ENCODE measurements at regions not wholly inside any gene's neighbourhood (a gene's known extent, or its start where the extent isn't known, plus 50 kb on each side); places are given as distances from the start of the nearest gene placed in this dataset.

DNA sequence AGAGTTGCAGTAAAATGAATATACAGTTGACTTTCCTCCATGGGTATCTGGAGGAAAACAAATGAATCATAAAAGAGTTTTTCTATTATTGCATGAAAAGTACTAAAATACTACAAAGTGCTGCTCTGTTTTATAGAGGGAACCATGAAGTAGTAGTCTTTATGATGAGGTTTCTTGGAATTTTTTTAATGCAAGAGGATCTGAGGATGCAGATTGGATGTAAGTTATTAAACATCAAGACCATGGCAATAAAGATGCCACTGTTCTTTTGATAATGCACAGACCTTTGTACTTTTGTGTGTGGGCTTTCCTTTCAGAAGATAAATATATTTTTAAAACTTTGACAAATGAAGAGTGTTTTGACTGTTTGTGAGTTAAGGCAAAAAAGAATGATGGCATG is 87.5 kb downstream of the DACT1 start:
- DNase-seq = no peak
- Histone ChIP-seq H3K4me1 (ENCODE audit: insufficient read depth, low read length) (no peaks in the 10 kb centered on the region), H2AFZ (ENCODE audit: low read length) (no peak overlapping the region)

More for the DNA sequence above, 87.5 kb downstream of the DACT1 start:
- TF ChIP-seq, protein P1, sequence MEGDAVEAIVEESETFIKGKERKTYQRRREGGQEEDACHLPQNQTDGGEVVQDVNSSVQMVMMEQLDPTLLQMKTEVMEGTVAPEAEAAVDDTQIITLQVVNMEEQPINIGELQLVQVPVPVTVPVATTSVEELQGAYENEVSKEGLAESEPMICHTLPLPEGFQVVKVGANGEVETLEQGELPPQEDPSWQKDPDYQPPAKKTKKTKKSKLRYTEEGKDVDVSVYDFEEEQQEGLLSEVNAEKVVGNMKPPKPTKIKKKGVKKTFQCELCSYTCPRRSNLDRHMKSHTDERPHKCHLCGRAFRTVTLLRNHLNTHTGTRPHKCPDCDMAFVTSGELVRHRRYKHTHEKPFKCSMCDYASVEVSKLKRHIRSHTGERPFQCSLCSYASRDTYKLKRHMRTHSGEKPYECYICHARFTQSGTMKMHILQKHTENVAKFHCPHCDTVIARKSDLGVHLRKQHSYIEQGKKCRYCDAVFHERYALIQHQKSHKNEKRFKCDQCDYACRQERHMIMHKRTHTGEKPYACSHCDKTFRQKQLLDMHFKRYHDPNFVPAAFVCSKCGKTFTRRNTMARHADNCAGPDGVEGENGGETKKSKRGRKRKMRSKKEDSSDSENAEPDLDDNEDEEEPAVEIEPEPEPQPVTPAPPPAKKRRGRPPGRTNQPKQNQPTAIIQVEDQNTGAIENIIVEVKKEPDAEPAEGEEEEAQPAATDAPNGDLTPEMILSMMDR (conservative IDR thresholded peaks at IDR 0.05) = no peak
- Histone ChIP-seq H3K14ac (ENCODE audit: insufficient read depth, low read length) (no peak overlapping the region), H3K79me2 (ENCODE audit: insufficient read depth, low read length) (no peaks in the 10 kb centered on the region), H3K9ac (ENCODE audit: extremely low read depth, insufficient read length, low read length) (no peak overlapping the region), H3T11ph (ENCODE audit: low read length) (no peak overlapping the region), H3K23me2 (ENCODE audit: insufficient read length, low read depth, low read length, poor library complexity, severe bottlenecking) (no peaks in the 10 kb centered on the region), H3K79me1 (ENCODE audit: insufficient read depth, low read depth, low read length, poor library complexity, severe bottlenecking) (no peaks in the 10 kb centered on the region), H2BK20ac (ENCODE audit: low read depth, low read length, poor library complexity, severe bottlenecking) (no peak overlapping the region), H2AK5ac (ENCODE audit: insufficient read length, low read length) (no peak overlapping the region), H3K27me3 (ENCODE audit: insufficient read depth, low read length) (no peaks in the 10 kb centered on the region), H3K4me2 (ENCODE audit: insufficient read depth, insufficient read length, low read length) (no peak overlapping the region), H2BK12ac (ENCODE audit: insufficient read length, low read depth, low read length) (no peak overlapping the region), H3K18ac (ENCODE audit: insufficient read length, low read depth, low read length) (no peak overlapping the region), H4K8ac (replicated peaks; ENCODE audit: insufficient read length, low read depth, low read length) (no peak overlapping the region), H2BK5ac (ENCODE audit: insufficient read length, low read length) (no peak overlapping the region), H4K91ac (ENCODE audit: insufficient read length, low read depth, low read length) (no peak overlapping the region), H4K20me1 (ENCODE audit: control insufficient read depth, insufficient read depth, insufficient read length) (no peaks in the 10 kb centered on the region), H3K9me3 (ENCODE audit: control insufficient read depth, low read depth, low read length) (no peaks in the 10 kb centered on the region), H2BK120ac (ENCODE audit: low read depth, low read length, poor library complexity, severe bottlenecking) (no peak overlapping the region), H3K23ac (ENCODE audit: insufficient read length, low read depth, low read length) (no peak overlapping the region), H4K5ac (ENCODE audit: insufficient read length, low read depth, low read length) (no peak overlapping the region), H2BK15ac (ENCODE audit: low read depth, low read length) (no peak overlapping the region), H3K4ac (ENCODE audit: low read depth, low read length) (no peak overlapping the region), H3K27ac (ENCODE audit: insufficient read length, low read depth, low read length) (no peak overlapping the region), H3K56ac (ENCODE audit: insufficient read length, low read depth, low read length) (no peak overlapping the region)
- H3K27me3 Mint-ChIP-seq (ENCODE audit: low read depth) = no peaks in the 10 kb centered on the region
- H3K36me3 Mint-ChIP-seq (ENCODE audit: insufficient read depth in 1 of 3, low read depth in 3 of 3) = no peaks in the 10 kb centered on the region
- no peaks in the 10 kb centered on the region for H3K4me1 Mint-ChIP-seq
- H3K27ac Mint-ChIP-seq = no peak overlapping the region
- H3K4me3 Mint-ChIP-seq = no peak overlapping the region
- H3K9me3 Mint-ChIP-seq = no peaks in the 10 kb centered on the region
